HG02759 (cell line): ENCODE measurements at regions not wholly inside any gene's neighbourhood (a gene's known extent, or its start where the extent isn't known, plus 50 kb on each side); places are given as distances from the start of the nearest gene placed in this dataset.
"Not testable (repeated sequence)": the region's sequence is repeated elsewhere in the genome, so short reads cannot be mapped to it uniquely, and the experiment has no call there.

Source experiments
- ATAC-seq: cut with Tn5 transposase; IDR thresholded peaks from one replicate; pipeline ENCODE4 v1.9.1; 2021; ENCODE audit warnings: mild to moderate bottlenecking, moderate library complexity; ENCODE audit not compliant: unreplicated experiment

DNA sequence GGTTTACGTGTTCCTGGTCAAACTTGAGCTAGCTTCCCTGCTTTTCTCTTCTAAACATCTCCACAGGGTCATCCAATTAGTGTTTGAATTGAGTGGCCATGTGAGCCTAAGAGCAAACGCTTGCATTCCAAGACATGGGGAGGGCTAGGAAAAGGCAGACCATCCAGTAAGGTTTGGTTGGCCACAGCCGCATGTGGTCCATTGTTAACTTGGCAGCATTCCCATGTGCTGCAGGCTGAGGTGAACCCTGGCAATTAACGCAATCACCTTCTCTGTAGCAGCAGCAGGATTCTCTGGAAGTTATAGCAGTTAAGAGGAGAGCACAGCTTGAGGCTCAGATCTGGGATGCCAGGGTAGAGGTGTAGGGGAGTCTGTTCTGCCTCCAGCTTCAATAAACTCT, 502.2 kb upstream of the LMCD1 start:
- no peak for ATAC-seq

DNA sequence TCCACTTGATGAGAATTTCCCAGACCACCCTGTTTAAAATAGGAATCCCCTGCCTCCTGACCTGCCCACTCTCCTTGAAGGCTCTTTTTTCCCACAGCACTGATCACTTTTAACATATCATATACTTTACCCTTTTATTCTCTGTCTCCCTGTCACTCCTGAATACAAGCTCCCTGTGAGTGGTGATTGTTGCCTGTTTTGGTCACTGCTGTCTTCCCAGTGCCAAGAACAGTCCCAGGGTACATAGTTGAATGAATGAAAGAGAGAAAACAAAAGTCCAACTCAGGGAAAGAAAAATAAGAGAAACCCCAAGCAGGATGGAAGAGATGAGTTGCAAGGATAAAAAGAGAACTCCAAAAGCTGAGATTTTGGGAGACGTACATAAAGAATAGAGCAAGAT, 500.3 kb upstream of the LMCD1 start:
- no peak for ATAC-seq

DNA sequence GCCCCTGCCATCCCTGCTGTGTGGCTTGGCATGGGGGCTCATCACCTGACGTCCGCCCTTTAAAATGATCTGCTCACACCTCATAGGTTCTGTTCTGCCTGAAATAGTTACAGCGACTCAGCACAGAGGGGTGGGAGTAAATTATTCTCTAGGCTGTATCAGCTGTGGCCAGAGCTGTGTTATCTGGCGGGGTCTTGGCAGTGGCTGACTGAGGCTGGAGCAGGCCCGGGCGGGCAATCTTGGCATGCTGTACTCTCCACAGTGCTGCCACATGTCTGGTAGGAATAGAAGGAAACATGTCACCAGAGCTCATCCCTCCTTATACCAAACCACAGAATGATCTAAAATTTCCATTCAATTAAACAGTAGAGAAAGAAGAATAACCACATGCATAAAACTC, 499.9 kb upstream of the LMCD1 start:
- no peak for ATAC-seq

DNA sequence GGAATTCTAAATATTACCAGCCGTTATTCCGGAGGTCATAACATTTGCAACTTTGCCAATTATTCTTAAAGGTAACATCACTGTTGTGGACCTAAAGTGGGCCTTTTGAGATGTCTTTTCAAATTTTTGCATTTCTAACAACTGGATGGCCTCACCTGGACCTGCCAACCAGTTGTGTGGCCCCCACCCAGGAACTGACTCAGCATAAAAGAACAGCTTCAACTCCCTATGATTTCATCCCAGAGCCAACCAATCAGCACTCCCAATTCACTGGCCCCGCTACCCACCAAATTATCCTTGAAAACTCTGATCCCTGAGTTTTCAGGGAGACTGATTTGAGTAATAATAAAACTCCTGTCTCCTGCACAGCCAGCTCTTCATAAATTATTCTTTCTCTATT, 489.7 kb upstream of the LMCD1 start:
- ATAC-seq = no peak

DNA sequence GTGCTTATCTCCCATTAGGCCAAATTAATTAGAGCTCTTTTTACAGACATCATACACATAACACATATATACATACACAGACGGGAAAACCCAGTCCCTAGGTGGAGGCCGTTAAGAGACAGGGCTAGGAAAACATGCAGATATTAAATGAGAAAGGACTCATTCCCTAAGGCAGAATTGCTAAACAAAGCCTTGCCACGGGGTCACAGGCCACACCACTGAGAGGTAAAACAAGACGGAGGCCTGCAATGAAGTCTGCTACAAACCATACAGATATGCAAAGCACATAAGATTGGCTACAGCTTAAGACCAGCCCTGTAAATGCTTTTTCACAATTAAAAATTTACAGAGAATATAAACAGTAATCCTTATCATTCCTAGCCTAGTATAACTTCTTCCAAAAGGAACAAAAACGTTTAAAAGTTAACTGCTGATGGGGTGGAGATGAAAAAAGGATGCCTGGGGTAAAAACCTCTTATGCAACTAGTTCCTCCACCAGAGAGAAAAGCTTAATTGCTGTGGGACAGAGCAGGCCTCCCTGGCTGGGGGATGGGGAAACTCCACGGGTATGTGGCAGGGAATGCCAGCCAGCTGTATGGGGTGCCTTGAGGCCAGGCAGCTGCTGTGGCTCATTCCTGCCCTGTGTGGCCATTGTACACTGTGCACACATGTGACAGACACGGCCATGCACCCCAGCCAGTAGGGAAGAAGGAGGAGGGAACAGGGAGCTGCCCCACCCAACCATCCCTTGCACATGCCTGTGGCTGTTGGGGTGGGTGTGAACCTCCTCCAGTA, 481.4 kb upstream of the LMCD1 start:
- ATAC-seq = no peak

DNA sequence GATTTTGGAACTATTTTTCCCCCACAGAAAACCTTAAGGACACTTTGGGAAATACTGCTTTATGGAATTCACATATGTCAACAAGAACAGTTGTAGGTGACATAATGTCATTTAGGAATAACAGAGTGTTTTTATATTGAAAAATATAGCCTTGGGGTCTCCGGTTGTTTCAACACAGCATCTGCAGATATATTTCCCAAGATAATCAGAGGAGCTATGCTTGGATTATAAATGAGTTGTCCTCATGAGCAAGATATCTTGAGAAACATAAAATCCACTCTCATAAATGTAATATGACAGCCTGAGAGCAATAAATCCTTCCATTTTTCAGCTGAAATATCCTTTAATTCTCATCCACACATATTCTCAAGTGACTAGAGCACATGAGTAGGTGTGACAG, 473.7 kb upstream of the LMCD1 start:
- ATAC-seq = no peak

DNA sequence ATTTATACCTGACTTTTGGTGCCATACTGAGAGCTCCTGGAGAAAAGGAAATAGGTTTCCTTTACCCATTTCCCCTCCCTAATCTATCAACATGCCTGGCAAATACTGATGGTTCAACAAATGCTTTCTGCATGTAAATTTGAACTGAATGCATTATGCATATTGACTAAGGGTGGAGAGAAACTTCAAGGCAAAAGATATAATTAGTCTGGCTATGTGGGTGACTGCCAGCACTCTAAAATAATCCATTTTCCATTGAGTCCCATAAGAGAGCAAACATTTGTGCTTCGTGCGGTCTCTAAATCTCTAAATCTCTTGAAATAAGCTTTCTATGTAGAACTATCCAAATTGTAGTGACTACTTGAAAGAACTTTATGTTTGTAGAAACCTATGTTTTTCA, 451.3 kb upstream of the LMCD1 start:
- ATAC-seq = no peak

DNA sequence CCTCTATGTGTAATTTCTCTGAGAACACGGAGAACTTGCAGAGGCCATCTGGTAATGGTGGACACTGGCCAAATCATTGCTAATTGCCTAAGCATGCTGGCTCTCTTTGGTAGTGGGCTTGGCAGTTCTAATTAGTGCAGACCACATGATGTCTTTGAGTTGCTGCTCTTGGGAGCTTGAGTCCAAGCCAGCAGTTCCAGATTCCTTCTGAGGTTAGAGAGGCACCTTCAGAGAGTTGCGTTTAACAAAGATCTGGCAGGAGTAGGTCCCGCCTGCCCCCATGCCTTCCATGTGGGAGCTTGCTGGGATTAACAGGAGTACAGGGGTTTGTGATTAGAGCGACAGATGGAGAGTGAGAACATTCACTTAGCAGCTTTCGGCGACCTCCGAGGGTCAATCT, 449.0 kb upstream of the LMCD1 start:
- no peak for ATAC-seq

DNA sequence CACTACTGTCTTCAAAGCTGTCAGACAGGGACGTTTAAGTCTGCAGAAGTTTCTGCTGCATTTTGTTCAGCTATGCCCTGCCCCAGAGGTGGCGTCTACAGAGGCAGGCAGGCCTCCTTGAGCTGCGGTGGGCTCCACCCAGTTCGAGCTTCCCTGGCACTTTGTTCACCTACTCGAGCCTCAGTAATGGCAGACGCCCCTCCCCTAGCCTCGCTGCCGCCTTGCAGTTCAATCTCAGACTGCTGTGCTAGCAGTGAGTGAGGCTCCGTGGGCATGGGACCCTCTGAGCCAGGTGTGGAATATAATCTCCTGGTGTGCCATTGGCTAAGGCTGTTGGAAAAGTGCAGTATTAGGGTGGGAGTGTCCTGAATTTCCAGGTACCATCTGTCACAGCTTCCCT, 433.5 kb upstream of the LMCD1 start:
- not testable (repeated sequence) for ATAC-seq

DNA sequence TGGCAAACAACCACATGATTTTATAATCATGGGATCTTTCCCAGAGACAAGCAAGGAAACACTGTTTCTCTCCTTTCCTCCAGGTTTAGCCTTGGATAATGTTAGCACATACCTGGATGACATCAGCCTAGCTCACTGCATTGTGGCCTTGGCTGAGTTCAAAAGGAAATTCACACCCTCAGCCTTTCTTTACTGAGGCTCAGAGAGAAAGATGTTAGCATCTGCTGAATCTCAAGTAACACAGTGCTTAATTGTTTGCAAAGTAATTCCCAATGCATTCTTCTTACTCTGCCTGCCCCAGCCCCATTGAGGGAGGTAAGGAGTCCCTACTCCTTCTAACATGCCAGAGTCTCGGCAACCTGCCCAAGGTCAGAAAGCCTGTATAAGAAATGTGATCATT, 432.2 kb upstream of the LMCD1 start:
- ATAC-seq = no peak

DNA sequence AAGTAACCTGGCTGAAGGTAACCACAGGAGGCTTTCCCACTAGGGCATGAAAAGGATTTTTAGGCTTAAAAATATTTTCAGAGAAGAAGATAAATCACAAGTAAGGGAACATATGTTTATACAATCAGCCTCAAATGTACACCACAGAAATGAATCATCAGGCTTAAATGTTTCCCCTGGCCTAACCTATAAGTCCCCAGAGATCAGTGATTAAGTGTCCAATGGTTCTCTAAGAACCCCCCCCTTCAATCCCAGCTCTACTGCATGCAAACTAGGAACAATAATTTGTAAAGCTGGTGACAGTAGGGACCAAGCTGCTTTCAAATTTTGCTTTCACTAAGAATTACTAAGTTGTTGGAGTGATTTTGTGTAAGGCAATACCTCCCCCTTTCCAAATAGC, 431.6 kb upstream of the LMCD1 start:
- no peak for ATAC-seq

DNA sequence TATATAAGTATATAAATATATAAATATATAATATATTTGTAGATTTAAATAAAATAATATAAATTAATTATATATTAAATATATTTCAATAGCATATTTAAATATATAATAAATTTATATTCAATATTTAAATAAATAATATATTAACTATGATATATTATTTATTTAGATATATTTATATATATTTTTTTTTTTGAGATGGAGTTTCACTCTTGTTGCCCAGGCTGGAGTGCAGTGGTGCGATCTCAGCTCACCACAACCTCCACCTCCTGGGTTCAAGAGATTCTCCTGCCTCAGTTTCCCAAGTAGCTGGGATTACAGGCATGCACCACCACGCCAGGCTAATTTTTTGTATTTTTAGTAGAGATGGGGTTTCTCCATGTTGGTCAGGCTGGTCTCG, 426.9 kb upstream of the LMCD1 start:
- not testable (repeated sequence) for ATAC-seq

DNA sequence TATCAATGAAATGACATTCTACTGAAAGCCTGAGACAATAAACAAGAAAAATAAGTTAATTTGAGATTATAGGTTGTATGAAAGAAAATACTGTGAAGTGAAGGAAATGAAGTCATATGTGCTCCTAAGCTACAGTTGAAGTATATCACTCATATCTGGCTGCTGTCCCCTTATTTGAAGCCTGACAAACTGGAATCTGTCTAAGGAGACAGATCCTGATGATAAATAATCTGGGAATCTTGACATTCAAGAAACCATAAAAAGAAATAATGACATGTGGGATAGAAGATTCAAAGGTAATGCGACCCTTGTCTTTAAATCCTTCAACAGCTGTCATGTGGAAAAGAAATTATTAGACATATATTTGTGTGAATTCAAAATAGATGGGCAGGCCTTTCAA, 424.5 kb upstream of the LMCD1 start:
- no peak for ATAC-seq

DNA sequence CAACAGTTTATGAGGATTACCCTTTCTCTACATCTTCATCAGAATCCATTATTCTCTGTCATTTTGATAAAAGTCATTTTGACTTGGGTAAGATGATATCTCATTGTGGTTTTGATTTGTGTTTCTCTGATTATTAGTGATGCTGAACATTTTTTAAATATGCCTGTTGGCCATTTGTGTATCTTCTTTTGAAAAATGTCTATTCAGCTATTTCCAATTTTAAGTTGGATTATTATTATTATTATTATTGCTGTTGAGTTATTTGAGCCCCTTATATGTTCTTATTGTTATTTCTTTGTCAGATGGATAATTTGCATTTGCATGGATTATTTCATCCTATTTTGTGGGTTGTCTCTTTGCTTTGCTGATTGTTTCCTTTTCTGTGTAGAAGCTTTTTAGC, 421.2 kb upstream of the LMCD1 start:
- no peak for ATAC-seq

DNA sequence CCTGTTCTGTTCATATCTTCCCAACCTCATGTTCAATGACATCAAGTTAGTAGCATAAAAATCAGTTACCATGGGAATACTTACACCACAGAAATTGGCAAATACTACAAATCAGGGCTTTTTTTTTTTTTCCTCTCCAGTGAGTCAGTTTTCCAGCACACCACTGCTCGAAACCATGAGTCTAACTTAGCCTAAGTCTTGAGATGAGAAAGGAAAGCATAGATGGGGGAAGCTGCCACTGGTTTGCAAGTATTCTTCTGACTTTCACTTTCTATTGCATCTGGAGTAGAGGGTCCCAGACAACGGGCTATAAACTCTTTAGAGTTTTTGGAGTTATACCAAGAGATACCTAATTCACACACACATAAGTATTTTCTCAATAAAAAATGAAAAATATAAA, 416.1 kb upstream of the LMCD1 start:
- no peak for ATAC-seq

DNA sequence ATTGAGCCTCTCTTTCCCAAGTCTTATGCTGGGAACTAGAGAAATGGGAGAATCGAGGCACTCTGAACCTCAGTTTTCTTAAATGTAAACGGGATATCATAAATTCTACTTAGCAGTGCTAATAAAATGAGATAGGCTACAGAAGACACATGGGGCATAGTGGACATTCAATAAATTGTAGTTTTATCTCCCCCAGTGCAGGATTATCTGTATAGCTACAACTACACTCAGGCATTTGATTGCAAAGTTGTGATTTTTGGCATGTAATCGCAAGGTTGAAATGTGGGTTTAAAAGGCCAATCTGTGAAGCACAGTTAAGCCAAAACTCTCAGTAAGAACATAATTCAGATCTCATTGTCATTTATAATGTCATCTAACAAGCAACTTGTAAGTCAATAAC, 413.7 kb upstream of the LMCD1 start:
- ATAC-seq = no peak

DNA sequence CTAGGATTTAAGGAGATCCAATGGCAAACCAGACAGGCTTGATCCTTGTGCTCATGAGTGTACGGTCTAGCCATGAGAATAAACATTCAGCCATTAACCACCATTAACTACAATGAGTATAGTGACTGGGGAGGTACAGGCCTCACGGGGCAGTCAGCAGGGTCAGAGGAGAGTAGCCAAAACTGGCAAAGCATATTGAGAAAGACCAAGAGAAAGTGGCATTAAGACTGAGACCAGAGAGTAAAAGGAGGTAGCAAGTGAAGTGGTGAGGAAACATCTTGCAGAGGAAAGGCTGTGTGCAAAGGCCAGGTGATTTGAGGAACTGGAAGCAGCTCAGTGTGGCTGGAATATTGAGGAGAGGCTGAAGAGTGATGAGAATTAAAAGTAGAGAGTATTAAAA, 407.2 kb upstream of the LMCD1 start:
- no peak for ATAC-seq

DNA sequence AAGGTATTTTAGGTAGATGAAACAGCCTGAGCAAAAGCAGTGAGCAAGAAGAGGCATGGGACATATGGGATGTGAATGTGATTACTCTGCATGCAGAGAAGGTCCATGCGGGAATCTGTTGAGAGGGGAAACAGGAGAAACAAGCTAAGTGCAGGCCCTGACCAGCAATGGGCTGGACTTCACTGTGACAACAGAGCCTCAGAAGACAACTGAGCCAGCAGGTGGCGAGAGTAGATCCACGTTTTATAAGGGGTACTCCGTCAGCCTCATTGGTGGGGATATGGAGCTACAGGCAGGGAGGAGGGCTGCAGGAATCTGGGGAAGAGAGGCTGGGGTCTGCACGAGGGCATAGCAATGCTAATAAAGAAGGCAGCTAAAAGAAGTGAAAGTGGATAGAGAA, 405.9 kb upstream of the LMCD1 start:
- no peak for ATAC-seq

DNA sequence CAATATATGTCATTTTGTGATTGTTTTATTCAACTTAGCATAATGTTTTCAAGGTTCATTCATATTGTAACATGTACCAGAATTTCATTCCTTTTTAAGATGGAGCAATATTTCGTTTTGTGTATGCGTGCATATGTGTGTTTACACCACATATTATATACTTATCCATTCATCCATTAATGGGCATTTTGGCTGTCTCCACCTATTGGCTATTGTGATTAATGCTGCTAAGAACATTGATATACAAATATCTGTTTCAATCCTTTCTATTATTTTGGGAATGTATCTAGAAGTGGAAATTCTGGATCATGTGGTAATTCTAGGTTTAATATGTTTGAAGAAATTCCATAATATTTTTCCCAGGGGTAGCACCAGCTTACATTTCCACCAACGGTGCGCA, 403.9 kb upstream of the LMCD1 start:
- no peak for ATAC-seq

DNA sequence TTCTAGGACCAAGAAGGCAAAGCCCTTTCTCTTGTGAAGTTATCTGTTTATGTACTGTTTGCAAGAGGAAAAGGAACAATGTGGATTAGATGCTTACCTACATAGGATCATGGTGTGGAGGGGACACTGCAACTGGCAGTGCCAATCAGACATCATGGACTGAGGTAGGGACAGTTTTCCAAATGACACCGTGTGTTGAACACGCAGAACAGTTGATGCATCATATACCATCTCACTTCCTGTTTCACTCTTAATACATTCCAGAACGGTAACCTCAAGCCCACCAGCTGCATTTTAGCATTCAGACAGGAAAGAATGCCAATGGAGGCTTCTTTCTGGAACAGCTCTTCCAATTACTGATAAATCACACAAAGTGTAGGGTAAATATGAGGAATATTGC, 397.7 kb upstream of the LMCD1 start:
- peak; percentile 74 for ATAC-seq

DNA sequence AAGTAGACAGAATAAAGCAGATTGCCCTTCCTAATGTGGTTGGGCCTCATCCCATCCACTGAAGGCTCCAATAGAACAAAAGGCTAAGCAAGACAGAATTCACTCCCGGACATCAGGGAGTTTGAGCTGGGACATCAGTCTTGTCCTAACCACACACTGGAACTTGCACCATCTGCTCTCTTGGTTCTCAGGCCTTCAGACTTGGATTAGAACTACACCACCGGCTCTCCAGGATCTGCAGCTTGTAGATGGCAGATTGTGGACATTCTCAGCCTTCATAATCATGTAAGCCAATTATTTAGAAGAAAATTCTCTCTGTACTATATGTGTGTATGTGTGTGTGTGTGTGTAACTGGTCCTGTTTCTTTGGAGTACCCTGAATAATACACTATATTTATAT, 394.7 kb upstream of the LMCD1 start:
- ATAC-seq = no peak

DNA sequence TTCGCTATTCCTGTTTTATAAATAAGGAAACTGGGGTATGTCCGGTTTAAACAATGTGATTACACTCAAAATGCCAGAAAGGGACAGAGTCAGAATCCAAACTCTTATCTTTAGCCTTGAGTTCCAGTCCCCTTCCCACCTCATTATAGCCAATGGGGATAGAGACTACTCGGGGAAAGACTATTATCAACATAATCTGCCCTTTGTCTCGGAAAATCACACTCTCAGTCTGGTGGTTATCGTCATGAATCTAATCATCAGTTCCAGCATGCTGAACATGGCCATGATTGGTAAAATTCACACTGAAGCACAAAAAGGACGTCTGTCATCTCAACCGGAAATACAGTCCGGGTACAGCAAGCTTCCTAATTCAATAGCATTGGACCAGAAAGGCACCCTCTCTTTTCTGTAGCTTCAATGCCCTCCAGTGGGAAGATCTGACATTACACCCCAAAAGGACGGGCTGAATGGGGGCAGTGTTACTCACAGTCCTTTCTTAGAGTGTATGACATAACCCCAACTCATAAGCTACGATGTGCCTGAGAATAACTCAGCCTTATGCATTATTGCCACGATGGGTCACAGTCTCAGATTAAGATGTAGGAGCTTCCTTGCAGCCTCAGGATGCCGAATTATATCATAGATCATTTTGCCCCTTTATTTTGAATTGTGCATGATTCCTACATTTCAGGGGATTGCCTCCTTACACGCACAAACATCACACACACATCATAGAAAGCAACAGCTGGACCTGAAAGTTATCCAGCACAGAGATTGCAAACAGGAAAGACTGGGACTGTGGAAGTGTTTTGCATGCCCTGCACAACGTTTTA, 390.4 kb upstream of the LMCD1 start:
- ATAC-seq = peak; percentile 99
